ENCODE measurements at regions not wholly inside any gene's neighbourhood (a gene's known extent, or its start where the extent isn't known, plus 50 kb on each side); places are given as distances from the start of the nearest gene placed in this dataset.

DNA sequence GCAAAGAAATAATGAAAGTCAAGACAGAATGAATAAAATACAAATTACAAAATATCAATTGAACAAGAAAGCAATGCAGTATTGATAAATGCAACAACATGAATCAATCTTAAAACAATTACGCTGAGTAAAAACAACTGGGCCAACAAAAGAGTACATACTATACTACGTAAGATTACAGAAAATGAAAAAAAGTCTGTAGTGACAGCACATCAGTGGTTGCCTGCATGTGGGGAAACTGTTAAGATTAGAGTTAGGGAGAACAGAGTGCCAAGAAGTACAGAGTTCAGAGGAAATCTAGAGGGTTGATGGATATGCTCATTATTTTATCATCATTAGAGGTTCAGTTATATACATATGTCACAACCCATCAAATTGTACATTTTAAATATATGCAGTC lies 706.6 kb upstream of the ACO1 start:
- TF ChIP-seq, protein P1, sequence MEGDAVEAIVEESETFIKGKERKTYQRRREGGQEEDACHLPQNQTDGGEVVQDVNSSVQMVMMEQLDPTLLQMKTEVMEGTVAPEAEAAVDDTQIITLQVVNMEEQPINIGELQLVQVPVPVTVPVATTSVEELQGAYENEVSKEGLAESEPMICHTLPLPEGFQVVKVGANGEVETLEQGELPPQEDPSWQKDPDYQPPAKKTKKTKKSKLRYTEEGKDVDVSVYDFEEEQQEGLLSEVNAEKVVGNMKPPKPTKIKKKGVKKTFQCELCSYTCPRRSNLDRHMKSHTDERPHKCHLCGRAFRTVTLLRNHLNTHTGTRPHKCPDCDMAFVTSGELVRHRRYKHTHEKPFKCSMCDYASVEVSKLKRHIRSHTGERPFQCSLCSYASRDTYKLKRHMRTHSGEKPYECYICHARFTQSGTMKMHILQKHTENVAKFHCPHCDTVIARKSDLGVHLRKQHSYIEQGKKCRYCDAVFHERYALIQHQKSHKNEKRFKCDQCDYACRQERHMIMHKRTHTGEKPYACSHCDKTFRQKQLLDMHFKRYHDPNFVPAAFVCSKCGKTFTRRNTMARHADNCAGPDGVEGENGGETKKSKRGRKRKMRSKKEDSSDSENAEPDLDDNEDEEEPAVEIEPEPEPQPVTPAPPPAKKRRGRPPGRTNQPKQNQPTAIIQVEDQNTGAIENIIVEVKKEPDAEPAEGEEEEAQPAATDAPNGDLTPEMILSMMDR (IDR thresholded peaks at IDR 0.05): no peak
- TF ChIP-seq POLR2A (IDR thresholded peaks at IDR 0.05): no peak
